ENCODE measurements at regions not wholly inside any gene's neighbourhood (a gene's known extent, or its start where the extent isn't known, plus 50 kb on each side); places are given as distances from the start of the nearest gene placed in this dataset.

DNA sequence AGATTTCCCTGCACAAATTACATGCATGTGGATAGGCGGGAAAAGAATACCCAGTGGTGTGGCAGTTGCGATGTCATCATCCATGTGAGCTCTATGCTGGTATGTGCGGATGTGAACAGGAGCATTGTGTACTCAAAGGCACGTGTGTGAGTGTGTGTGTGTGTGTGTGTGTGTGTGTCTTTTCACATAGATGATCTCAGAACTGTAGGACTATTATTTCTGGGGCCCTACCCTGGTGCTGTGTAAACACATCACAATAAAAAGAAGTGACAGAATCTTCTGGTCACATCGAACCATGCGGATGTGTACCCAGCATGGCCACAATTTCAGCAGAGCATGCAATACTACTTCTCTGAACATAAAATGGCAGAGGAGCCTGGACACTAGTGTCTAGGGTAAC lies 624.8 kb downstream of the MID1IP1 start:
- TF ChIP-seq, protein P1, sequence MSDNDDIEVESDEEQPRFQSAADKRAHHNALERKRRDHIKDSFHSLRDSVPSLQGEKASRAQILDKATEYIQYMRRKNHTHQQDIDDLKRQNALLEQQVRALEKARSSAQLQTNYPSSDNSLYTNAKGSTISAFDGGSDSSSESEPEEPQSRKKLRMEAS (IDR thresholded peaks at IDR 0.05): no peak
- TF ChIP-seq YY1 (IDR thresholded peaks at IDR 0.05; ENCODE audit: low read depth): no peak
- TF ChIP-seq EGR1 (IDR thresholded peaks at IDR 0.05): no peak
- TF ChIP-seq NFIC (IDR thresholded peaks at IDR 0.05): no peak
- no peak for TF ChIP-seq EP300 (IDR thresholded peaks at IDR 0.05; ENCODE audit: borderline replicate concordance)
- TF ChIP-seq TEAD4 (IDR thresholded peaks at IDR 0.05): no peak
- TF ChIP-seq CEBPB (IDR thresholded peaks at IDR 0.05): no peak
- no peak for TF ChIP-seq RAD21 (IDR thresholded peaks at IDR 0.05; ENCODE audit: low read depth)
- TF ChIP-seq TAF1 (IDR thresholded peaks at IDR 0.05; ENCODE audit: low read depth): no peak
- TF ChIP-seq TCF12 (IDR thresholded peaks at IDR 0.05; ENCODE audit: low read depth): no peak
- TF ChIP-seq, protein P2, sequence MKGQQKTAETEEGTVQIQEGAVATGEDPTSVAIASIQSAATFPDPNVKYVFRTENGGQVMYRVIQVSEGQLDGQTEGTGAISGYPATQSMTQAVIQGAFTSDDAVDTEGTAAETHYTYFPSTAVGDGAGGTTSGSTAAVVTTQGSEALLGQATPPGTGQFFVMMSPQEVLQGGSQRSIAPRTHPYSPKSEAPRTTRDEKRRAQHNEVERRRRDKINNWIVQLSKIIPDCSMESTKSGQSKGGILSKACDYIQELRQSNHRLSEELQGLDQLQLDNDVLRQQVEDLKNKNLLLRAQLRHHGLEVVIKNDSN (IDR thresholded peaks at IDR 0.05): no peak
- no peak for TF ChIP-seq REST (IDR thresholded peaks at IDR 0.05; ENCODE audit: low read depth)
- TF ChIP-seq FOXM1 (IDR thresholded peaks at IDR 0.05; ENCODE audit: borderline replicate concordance, low read depth): no peak
- TF ChIP-seq CREB1 (IDR thresholded peaks at IDR 0.05; ENCODE audit: low read depth): no peak

Measured in Ishikawa (cell line).